ENCODE measurements at regions not wholly inside any gene's neighbourhood (a gene's known extent, or its start where the extent isn't known, plus 50 kb on each side); places are given as distances from the start of the nearest gene placed in this dataset.
"Not testable (repeated sequence)": the region's sequence is repeated elsewhere in the genome, so short reads cannot be mapped to it uniquely, and the experiment has no call there.

- DNase-seq (ENCODE audit: extremely low read depth, low read depth): no peak
Measured at GRCh38 chr2:203585516-203585915, 50.4 kb upstream of the RAPH1 start.

DNA sequence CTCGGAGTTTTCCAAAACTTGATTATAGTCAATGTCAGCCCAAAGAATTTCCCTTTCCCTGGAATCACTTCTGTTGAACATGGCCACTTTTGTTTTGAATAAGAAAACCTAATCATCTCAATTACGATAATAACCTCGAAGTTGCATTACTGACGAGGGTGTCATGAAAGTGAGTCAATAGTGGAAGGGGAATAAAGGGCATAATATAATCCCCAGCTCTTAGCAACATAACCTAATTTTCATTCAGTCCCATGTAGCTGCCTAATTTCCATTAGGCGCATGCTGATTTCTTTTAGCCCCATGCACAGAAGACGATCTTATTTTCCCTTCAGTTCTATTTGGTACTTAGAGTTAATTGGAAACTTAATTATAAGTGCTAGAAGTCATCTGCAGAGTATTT is 51.1 kb upstream of the RAPH1 start:
- no peak for DNase-seq (ENCODE audit: extremely low read depth, low read depth)

DNA sequence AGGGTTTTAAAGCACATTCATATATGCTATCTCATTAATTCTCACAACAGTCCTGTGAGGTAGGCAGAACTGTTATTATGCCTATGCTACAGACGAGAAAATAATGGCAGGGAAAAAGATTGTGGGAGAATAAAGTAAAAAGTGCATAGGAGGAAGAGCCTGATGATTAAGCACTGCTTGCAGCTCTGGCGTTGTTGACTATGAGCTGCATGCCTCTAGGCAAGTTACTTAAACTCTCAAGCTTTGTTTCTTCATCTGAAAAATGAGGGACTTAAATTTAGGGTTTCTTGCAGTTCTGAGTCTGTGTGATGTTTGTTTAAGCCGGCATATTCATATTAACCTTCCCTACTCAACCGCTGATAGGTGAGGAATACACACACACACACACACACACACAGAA is 51.6 kb upstream of the RAPH1 start:
- no peak for DNase-seq (ENCODE audit: extremely low read depth, low read depth)

DNA sequence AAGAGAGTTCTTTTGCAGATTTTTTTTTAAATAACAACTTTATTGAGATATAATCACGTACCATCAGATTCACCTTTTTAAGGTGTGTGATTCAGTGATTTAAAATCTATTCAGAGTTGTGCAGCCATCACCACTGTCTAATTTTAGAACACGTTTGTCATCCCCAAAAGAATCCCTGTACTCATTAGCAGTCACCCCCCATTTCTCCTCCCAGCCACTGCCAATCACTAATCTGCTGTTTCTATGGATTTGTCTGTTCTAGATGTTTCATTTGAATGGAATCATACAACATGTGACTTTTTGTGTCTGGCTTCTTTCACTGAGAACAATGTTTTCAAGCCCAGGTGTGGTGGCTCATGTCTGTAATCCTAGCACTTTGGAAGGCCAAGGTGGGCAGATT is 55.4 kb upstream of the RAPH1 start:
- DNase-seq (ENCODE audit: extremely low read depth, low read depth): no peak

- DNase-seq (ENCODE audit: extremely low read depth, low read depth): no peak
Measured at GRCh38 chr2:203591642-203592041, 56.5 kb upstream of the RAPH1 start.

- no peak for DNase-seq (ENCODE audit: extremely low read depth, low read depth)
Measured at GRCh38 chr2:203592470-203592869, 57.4 kb upstream of the RAPH1 start.

- no peak for DNase-seq (ENCODE audit: extremely low read depth, low read depth)
Measured at GRCh38 chr2:203594541-203594940, 59.4 kb upstream of the RAPH1 start.

GRCh38 chr2:203596183-203596582 is 61.1 kb upstream of the RAPH1 start:
- DNase-seq (ENCODE audit: extremely low read depth, low read depth): no peak

DNA sequence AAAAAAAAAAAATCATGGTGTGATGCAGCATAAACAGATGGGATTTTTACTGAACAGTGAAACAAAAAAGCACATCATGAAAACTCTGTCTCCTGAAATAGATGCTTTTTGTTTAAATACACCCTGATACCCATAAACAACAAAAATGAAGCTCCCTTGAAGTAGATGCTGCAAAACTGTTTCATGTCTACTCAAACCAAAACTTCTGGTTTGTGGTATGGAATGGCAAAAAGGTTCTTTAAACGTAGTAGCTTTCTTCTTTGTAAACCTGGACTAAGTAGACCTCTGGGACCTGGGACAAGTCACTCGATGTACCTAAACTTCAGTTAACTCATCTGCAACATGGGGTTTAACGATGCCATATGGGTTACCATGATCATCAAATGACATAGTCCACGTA is 64.4 kb upstream of the RAPH1 start:
- no peak for DNase-seq (ENCODE audit: extremely low read depth, low read depth)

DNA sequence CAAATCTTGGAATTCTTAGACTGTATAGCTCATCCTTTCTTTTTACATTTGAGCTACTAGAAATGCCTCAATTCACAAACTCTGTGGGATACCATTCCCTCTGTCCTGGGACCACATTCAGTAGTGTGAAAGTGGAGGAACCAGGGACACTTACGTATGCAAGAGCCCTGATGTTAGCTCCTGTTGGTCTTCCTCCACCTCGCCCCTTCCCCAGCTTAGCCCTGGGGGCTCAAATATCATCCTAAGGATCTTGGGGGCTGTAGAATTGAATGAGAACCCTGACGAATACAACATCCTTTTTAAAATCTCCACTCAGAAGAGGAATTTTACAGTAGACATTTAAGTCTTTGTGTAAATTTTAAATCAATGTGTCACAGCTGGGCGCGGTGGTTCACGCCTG is 65.2 kb upstream of the RAPH1 start:
- peak; percentile 65 for DNase-seq (ENCODE audit: extremely low read depth, low read depth)

GRCh38 chr2:203603456-203604389 is 68.6 kb upstream of the RAPH1 start:
- DNase-seq (ENCODE audit: extremely low read depth, low read depth): no peak

DNA sequence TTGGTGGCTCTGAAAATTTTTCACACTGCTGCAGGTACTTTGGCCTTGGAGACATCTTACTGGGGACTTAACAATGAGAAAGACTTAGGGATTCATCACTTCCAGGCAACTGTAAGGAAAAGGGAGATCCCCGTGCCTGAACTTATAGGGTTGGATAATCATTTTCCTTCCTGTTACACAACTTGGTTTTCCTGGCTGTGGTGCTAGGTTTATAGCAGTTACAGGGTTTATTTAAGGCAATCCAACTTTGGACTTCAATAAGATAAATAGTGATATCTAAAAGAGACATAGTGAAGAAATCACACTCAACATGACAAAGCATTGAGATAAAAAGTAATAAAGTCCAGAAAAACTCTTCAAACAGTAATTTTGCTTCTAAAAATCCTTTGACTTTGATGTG is 70.2 kb upstream of the RAPH1 start:
- no peak for DNase-seq (ENCODE audit: extremely low read depth, low read depth)

DNA sequence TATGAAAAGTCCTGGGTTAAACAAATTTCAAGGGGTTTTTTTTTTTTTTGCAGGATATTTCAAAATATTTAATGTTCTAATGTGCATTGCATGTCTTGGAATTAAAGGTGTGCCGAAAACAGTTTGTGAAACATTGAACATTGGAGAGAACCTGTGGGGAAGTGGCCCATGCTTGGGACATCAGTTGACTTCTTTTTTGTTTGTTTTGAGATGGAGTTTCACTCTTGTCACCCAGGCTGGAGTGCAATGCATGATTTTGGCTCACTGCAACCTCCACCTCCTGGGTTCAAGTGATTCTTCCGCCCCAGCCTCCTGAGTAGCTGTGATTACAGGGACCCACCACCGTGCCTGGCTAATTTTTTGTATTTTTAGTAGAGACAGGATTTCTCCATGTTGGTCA is 71.0 kb upstream of the RAPH1 start:
- DNase-seq (ENCODE audit: extremely low read depth, low read depth): no peak

DNA sequence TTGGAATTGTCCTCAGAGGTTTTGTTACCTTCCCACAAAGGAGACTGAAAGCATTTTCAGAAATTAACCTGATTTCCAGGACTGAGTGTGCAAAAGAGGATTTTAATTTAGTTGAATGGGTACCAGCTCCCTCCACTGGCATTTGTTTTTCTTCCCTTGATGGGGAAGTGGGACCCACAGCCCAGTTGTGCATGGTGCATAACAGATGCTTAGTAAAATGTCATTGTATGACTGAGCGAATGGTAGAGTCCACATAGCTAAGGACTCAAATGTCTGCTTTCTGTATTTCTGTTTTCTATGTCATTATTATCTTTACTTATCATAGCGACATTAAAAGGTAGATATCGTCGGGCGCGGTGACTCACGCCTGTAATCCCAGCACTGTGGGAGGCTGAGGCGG is 75.5 kb upstream of the RAPH1 start:
- no peak for DNase-seq (ENCODE audit: extremely low read depth, low read depth)

DNA sequence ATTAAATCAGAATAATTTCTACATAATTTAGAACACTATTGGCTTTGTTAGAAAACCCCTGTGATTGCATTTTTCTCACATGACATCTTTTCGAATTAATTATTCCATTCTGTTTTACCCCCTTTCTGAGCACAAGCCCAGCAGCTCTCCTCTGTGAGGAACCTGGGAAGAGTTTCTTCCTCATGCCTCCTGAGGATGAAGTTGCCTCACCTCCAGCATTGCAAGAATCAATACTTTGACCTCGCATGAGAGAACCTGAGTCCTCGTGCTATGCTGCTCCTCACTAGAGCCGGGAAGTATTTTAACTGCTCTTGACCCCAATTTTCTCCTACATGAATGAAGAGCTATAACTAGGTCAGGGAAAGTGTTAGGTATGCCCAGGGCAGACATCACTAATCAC is 77.1 kb upstream of the RAPH1 start:
- DNase-seq (ENCODE audit: extremely low read depth, low read depth): no peak

DNA sequence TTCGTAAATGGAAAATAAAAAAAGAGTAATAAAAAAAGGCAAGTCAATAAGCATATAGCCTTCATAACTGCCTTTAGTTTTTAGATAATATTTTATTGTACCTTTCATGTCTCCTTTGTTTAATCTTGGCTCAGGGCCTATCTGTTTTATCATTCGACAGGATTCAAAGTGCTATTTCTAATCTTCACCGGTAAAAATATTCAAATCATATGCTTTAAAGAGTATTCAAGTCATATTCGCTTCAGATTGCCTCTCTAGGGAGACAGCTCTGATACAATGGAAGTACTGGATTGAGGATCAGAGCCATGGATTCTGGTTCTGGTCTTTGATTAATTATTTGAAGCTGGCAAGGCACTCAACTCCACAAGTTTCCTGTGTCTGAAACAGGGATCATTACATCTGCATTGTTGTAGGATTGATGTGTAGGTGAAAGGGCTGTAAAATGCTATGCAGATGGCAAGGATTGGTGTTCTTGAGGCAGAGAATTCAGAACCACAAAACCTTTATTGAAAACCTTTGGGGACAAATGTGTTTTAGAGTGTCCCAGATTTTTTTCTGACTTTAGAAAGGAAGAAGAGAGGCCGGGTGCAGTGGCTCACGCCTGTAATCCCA is 84.3 kb upstream of the RAPH1 start:
- DNase-seq (ENCODE audit: extremely low read depth, low read depth): no peak

GRCh38 chr2:203621981-203622515 is 84.4 kb upstream of the CD28 start:
- no peak for DNase-seq (ENCODE audit: extremely low read depth, low read depth)

DNA sequence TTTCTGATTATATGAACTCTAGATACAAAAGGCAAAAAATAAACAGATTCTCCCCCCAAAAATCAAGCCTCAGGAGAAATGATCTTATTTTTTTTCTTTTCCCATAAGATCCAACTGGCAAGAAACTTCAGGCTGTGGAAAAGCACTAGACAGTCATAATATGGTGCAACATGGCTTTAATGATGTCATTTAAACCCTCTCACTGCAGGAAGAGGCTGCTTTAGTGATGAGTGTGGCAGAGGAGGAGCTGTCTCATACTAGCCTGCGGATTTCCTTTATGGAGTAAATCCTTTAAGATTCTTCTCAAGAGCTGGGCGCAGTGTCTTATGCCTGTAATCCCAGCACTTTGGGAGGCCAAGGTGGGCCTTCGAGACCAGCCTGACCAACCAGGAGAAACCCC is 83.3 kb upstream of the CD28 start:
- peak; percentile 44 for DNase-seq (ENCODE audit: extremely low read depth, low read depth)

DNA sequence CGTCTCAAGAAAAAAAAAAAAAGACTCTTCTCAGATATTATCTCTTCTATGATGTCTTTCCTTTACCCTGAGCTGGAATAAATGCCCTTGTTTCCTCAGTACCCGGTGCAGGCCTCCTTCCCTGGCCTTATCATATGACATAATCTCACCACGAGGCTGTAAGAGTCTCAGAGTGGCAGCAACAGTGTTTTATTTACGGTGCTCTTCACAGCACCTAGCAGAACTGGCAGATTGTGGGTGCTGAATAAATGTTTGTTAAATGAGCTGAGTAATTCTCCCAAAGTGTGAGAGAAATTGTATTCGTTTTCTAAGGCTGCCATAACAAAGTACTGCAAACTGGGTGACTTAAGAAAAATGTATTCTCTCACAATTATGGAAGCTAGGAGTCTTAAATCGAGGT is 82.8 kb upstream of the CD28 start:
- DNase-seq (ENCODE audit: extremely low read depth, low read depth): no peak

DNA sequence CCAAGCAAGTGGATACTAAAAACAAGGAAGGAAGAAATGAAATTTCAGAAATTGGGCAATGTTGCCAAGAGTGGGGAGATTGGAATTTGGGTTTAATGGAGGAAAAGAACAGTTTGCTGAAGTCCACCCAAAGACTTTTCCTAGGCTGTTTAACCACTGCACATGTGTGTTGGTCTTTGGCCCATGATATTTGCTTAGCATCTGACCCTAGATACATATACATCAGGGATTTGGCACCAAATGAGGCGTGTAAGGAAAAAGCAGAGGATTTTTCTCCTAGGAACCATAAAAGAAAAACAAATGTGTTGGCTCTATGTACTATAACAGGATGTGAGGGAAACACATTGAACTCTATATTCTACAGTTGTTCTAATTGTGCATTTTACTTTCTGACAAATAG is 80.7 kb upstream of the CD28 start:
- no peak for DNase-seq (ENCODE audit: extremely low read depth, low read depth)

DNA sequence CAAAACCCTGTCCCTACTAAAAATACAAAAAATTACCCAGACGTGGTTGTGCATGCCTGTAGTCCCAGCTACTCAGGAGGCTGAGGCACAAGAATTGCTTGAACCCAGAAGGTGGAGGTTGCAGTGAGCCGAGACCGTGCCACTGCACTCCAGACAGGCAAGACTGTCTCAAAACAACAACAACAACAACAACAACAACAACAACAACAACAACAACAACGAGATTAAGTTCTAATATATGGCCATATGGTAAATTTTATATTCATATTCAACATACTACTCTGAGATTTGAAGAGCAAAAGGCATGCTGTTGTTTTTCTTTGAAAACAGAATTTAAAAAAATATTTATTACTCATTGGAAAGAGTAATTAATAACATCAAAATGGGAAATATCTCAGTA is 80.2 kb upstream of the CD28 start:
- not testable (repeated sequence) for DNase-seq (ENCODE audit: extremely low read depth, low read depth)

All from NCI-H460 (cell line).